Activated naive CD4-positive, alpha-beta T cell (primary cell): ENCODE measurements at regions not wholly inside any gene's neighbourhood (a gene's known extent, or its start where the extent isn't known, plus 50 kb on each side); places are given as distances from the start of the nearest gene placed in this dataset.

Source experiments
- DNase-seq, 4 experiments: peaks; one replicate each; lab custom pipeline; 2025; lab: John Stamatoyannopoulos, UW

DNA sequence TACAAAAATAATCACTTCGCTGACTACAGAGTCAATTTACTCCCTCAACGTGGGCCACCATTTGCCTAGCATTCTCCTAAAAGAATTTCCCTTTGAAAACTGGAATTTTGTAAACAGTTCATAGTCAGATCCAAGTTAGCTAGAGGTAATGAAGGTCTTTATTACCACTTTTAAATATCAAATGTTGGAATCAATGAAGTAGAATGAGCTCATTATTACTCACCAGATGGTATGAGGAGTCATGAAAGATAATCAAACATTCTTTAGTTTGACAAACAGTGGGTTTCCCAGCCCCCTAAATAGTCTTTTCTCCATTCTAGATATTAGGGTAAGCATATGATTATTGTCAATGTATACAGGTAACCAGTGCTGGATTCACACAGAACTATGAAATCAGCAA is 455.7 kb upstream of the THBS1 start:
- DNase-seq, result no peak

- no peak for DNase-seq
Measured at GRCh38 chr15:39125904-39126303, 455.0 kb upstream of the THBS1 start.

- DNase-seq, result no peak
Measured at GRCh38 chr15:39127151-39127790, 453.6 kb upstream of the THBS1 start.

DNA sequence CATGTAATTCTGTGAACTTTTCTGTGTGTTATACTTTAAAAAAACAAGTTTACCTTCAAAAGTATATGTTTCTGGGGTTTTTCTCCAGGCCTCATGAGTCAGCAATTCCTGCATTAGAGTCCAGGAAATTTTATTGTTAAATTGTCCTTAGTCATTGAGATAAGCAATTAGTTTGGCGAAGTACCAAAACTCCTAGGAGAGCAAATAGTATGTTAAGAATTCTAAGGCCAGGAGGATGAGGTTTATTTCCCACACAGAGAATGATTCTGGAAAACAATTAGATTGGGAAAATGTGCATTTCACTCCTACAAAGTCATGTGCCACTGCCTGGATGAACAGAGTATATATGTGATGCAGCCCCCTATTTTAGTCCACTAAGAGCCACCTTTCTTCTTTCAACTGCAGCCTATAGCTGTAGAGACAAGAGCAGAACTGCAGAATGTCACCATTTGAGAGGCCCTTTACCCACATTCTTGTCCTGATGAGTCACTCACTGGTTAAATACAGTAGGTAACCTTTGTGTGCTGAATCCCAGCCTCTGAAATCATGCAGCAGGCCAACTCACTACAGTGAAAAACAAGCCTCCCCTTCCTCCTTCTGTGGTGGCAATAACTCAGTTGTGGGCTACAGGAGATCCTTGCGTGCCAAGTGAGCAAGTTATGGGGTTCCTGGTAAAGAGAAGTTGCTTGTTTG is 452.8 kb upstream of the THBS1 start:
- no peak for DNase-seq

DNA sequence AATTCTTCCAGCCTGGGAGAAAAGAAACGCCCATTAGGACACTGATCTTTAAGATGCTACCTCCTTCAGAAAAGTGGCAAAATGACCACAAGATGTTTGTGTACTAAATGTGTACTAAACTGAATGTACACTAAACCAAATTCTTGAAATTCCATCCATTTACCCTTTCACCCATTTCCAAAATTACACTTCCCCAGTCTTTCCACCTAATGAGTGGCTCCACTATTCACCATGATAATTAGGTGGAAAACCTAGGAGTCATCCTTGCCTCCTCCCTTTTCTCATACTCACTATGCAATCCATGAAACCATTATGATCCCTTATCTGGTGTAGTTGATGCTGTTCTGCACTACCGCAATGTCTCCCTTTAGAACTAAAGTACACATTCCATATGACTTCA is 452.1 kb upstream of the THBS1 start:
- no peak for DNase-seq

DNA sequence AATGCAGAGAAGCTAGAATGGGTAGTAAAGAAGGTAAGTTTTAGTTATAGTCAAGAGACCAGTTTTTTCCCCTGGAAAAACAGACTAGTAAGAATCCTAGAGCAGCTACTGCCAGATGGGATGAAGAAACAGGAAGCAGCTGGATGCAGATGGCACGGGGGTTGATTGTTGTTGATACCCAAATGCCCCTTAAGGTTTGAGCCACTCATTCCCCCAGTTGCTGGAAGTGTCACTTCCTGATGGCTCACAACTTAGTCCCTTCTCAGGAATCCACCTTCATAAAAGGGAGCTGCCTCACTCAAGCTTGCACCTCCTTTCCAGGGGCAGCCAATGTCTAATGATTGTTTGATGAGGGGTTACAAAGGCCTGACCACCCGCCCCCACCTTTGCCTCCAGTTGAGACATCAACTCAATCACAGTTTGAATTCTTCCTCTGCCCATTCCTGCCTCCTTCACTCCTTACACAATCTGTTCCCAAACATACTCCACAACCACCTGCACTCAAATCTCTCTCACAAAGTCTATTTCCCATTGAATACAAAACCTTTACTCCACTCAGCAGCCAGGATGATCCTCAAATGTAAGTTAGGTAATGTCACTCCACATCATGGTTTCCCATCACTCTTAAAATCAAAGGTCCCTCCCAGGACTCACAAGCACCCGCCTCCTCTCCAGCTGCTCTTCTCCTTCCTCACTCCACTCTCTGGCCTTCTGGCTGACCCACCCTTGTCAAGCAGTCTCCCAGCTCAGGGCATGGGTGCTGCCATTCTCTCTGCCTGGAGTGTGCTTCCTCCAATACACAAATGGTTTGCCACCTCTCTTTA is 450.1 kb upstream of the THBS1 start:
- no peak for DNase-seq

DNA sequence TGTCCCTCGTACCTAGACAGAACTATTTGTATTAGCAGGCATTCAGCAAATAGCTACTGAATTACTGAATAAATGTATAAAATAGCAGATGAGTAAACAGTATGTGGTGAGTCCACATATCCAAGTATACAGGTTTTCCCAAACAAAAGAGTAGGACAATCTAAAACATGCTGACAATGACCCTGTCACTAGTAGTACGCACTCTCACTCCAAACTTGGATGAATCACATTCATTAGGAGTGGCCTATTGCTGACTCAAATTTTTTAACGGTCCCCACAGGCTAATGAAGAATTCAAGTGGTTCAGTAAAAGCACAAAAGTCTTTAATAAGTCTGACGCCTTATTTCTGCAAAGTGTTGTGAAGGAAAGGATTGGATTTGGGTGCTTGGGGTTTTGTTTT is 449.3 kb upstream of the THBS1 start:
- no peak for DNase-seq

DNA sequence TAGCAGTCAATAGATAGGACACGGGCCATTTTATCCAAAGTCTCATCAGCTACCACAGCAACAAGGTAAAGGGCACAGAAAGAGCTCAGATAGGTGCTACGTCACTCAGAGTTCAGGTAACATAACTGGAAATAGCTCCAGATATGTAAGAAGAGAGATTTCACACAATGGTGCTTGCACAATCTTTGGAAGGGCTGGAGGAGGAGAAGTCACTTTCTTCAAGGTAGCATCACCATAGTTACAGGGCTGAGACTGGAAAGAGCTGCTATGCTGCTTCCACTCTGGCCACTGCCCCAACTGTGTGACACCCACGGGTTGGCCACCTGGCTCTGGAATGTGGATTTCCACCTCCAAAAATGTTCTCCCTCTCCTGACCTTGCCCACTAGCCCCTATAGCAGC is 448.8 kb upstream of the THBS1 start:
- no peak for DNase-seq

GRCh38 chr15:39132954-39133600 is 447.8 kb upstream of the THBS1 start:
- no peak for DNase-seq

- no peak for DNase-seq
Measured at GRCh38 chr15:39134282-39134681, 446.6 kb upstream of the THBS1 start.

DNA sequence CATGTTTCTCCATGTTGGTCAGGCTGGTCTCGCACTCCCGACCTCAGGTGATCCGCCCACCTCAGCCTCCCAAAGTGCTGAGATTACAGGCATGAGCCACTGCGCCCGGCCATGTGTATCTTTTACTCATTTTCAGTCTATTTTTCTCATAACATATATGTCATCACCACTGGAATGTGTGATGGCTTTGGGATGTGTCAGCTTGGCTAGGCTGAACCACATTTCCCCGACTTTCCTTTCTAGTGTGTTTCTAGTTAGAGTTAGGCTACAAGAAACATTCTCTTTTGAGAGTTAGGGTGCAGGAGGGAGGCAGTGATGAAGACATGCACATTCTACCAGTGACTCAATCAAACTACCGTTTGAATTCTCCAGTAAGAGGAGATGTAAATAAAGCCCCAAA is 444.9 kb upstream of the THBS1 start:
- no peak for DNase-seq

DNA sequence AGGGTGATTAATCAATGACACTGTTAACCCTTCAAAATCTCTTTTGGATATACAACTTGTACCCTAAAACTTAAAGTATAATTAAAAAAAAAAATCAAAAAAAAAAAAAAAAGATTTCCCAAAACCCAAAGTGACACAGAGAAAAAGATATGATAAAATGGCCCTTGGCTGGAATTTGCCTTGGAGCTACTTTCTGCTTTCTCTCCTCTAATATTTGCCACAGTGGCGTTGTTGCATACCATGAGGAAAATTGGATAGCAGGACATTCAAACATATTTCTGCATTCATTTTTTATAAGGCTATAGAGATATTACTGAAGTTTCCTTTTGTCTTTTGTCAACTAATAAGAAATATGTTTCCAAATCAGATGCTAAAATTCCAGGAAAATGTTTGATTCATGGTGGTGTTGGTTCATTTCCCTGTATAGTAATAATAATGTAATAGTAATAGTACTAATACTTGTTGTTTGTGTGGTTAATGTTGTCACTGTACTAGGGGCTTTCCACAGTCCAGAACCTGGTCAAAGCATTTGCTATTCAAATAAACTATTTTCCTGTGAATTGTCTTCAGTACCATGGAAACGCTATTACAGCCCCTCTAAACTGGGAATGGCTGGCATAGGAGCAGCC is 441.3 kb upstream of the THBS1 start:
- DNase-seq, result no peak

- DNase-seq, result no peak
Measured at GRCh38 chr15:39140060-39140604, 440.7 kb upstream of the THBS1 start.

GRCh38 chr15:39142500-39142899 is 438.4 kb upstream of the THBS1 start:
- DNase-seq, result no peak

DNA sequence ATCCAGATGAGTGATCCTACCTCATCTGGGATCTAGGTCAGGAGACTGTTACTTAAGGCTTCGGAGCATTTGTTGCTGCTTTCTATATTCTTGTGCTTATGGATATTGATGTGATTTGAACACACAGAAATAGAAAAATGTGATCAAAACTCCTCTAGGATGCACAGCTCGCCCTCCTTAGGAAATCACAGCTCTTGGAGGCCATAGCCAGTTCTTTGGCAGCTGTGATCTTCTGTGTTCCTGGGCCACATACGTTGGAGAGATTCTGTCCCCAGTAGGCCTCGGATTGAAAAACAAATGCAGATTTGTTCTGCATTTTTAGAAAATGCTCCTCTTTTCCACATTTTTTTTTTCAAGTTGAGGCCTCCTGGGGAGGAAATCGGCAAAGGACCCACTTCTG is 437.4 kb upstream of the THBS1 start:
- no peak for DNase-seq

GRCh38 chr15:39144051-39144450 is 436.8 kb upstream of the THBS1 start:
- no peak for DNase-seq

- DNase-seq, result no peak
Measured at GRCh38 chr15:39144613-39145499, 436.0 kb upstream of the THBS1 start.

GRCh38 chr15:39145854-39146625 is 434.8 kb upstream of the THBS1 start:
- no peak for DNase-seq

GRCh38 chr15:39149636-39150150 is 431.2 kb upstream of the THBS1 start:
- DNase-seq, result no peak

- DNase-seq, result no peak
Measured at GRCh38 chr15:39151545-39151944, 429.3 kb upstream of the THBS1 start.
